H9 (cell line): ENCODE measurements at regions not wholly inside any gene's neighbourhood (a gene's known extent, or its start where the extent isn't known, plus 50 kb on each side); places are given as distances from the start of the nearest gene placed in this dataset.

Experiments
- DNase-seq: peaks from one replicate; pipeline ENCODE4 v3.0.0-alpha.2; 2017
- H2AFZ ChIP-seq: one replicate; pipeline ENCODE4 v1.6.1; 2013; ENCODE audit warnings: mild to moderate bottlenecking, low read length, control low read depth, moderate library complexity
- H2AK5ac ChIP-seq: 2 replicates; pipeline ENCODE4 v1.6.1; 2013; ENCODE audit warnings: low read length, control low read depth, mixed read lengths; ENCODE audit not compliant: insufficient read length
- H2BK120ac ChIP-seq: one replicate; pipeline ENCODE4 v1.6.1; 2013; ENCODE audit warnings: low read depth, mild to moderate bottlenecking, low read length, control low read depth, inconsistent platforms; ENCODE audit not compliant: poor library complexity, severe bottlenecking
- H2BK12ac ChIP-seq: 2 replicates; pipeline ENCODE4 v1.6.1; 2013; ENCODE audit warnings: low read length, control low read depth, mixed read lengths, low read depth; ENCODE audit not compliant: insufficient read length
- H2BK15ac ChIP-seq: 2 replicates; pipeline ENCODE4 v1.6.1; 2013; ENCODE audit warnings: low read depth, low read length, control low read depth
- H2BK20ac ChIP-seq: one replicate; pipeline ENCODE4 v1.6.1; 2013; ENCODE audit warnings: low read depth, mild to moderate bottlenecking, low read length, control low read depth, inconsistent platforms; ENCODE audit not compliant: poor library complexity, severe bottlenecking
- H2BK5ac ChIP-seq: 2 replicates; pipeline ENCODE4 v1.6.1; 2013; ENCODE audit warnings: low read length, control low read depth, mixed read lengths; ENCODE audit not compliant: insufficient read length
- H3K14ac ChIP-seq: 2 replicates; pipeline ENCODE4 v1.6.1; 2013; ENCODE audit warnings: low read length, control low read depth; ENCODE audit not compliant: insufficient read depth
- H3K18ac ChIP-seq: 2 replicates; pipeline ENCODE4 v1.6.1; 2013; ENCODE audit warnings: low read depth, mild to moderate bottlenecking, mixed read lengths, low read length, control low read depth; ENCODE audit not compliant: insufficient read length
- H3K23ac ChIP-seq: 2 replicates; pipeline ENCODE4 v1.6.1; 2013; ENCODE audit warnings: low read length, control low read depth, mixed read lengths, low read depth; ENCODE audit not compliant: insufficient read length
- H3K23me2 ChIP-seq: 2 replicates; pipeline ENCODE4 v1.6.1; 2013; ENCODE audit warnings: low read depth, mild to moderate bottlenecking, mixed read lengths, low read length, control low read depth; ENCODE audit not compliant: insufficient read length, poor library complexity, severe bottlenecking
- H3K27ac ChIP-seq: 2 replicates; pipeline ENCODE4 v1.5.1; 2013; ENCODE audit warnings: low read length, control low read depth, mixed read lengths, low read depth; ENCODE audit not compliant: insufficient read length
- H3K27me3 ChIP-seq: 2 replicates; pipeline ENCODE4 v1.6.1; 2013; ENCODE audit warnings: low read length, control low read depth, inconsistent platforms; ENCODE audit not compliant: insufficient read depth
- H3K4ac ChIP-seq: 2 replicates; pipeline ENCODE4 v1.6.1; 2013; ENCODE audit warnings: low read depth, mild to moderate bottlenecking, control low read depth, inconsistent platforms, low read length, moderate library complexity
- H3K4me1 ChIP-seq: 2 replicates; pipeline ENCODE4 v1.6.1; 2013; ENCODE audit warnings: low read length, control low read depth, inconsistent platforms; ENCODE audit not compliant: insufficient read depth
- H3K4me2 ChIP-seq: 2 replicates; pipeline ENCODE4 v1.6.1; 2013; ENCODE audit warnings: low read length, control low read depth, mixed read lengths; ENCODE audit not compliant: insufficient read length, insufficient read depth
- H3K56ac ChIP-seq: 2 replicates; pipeline ENCODE4 v1.6.1; 2013; ENCODE audit warnings: low read depth, mild to moderate bottlenecking, mixed read lengths, low read length, control low read depth; ENCODE audit not compliant: insufficient read length
- H3K79me1 ChIP-seq: 2 replicates; pipeline ENCODE4 v1.6.1; 2013; ENCODE audit warnings: low read depth, mild to moderate bottlenecking, moderate library complexity, low read length, control low read depth, inconsistent platforms; ENCODE audit not compliant: insufficient read depth, poor library complexity, severe bottlenecking
- H3K79me2 ChIP-seq: 2 replicates; pipeline ENCODE4 v1.6.1; 2013; ENCODE audit warnings: low read length, control low read depth, inconsistent platforms; ENCODE audit not compliant: insufficient read depth
- H3K9ac ChIP-seq: 2 replicates; pipeline ENCODE4 v1.6.1; 2013; ENCODE audit warnings: low read length, control low read depth, mixed read lengths; ENCODE audit not compliant: insufficient read length; ENCODE audit errors: extremely low read depth
- H3K9me3 ChIP-seq: one replicate; pipeline ENCODE4 v1.6.1; 2013; ENCODE audit warnings: low read depth, low read length, inconsistent platforms; ENCODE audit not compliant: control insufficient read depth
- H3T11ph ChIP-seq: one replicate; pipeline ENCODE4 v1.6.1; 2013; ENCODE audit warnings: mild to moderate bottlenecking, low read length, control low read depth, inconsistent platforms
- H4K20me1 ChIP-seq: one replicate; pipeline ENCODE4 v1.6.1; 2013; ENCODE audit not compliant: control insufficient read depth, insufficient read length, insufficient read depth
- H4K5ac ChIP-seq: 2 replicates; pipeline ENCODE4 v1.6.1; 2013; ENCODE audit warnings: low read depth, mild to moderate bottlenecking, mixed read lengths, low read length, control low read depth; ENCODE audit not compliant: insufficient read length
- H4K8ac ChIP-seq: replicated peaks from 2 replicates; pipeline ENCODE4 v1.6.1; 2013; ENCODE audit warnings: low read length, control low read depth, mixed read lengths, low read depth; ENCODE audit not compliant: insufficient read length
- H4K91ac ChIP-seq: 2 replicates; pipeline ENCODE4 v1.6.1; 2013; ENCODE audit warnings: low read depth, mild to moderate bottlenecking, moderate library complexity, mixed read lengths, low read length, control low read depth; ENCODE audit not compliant: insufficient read length
- H3K27ac Mint-ChIP-seq, 3 experiments: 2 replicates in 2 of 3; 3 replicates in 1 of 3; pipeline ENCODE4 v1.8.0; 2020 to 2021; ENCODE audit warnings: mixed read lengths in 3 of 3, mild to moderate bottlenecking in 1 of 3, moderate library complexity in 1 of 3
- H3K27me3 Mint-ChIP-seq: 2 replicates; pipeline ENCODE4 v1.8.0; 2021; ENCODE audit warnings: low read depth, mild to moderate bottlenecking, moderate library complexity, mixed read lengths
- H3K36me3 Mint-ChIP-seq, 3 experiments: 2 replicates in 2 of 3; 3 replicates in 1 of 3; pipeline ENCODE4 v1.8.0; 2020 to 2021; ENCODE audit warnings: low read depth in 3 of 3, mixed read lengths in 3 of 3; ENCODE audit not compliant: insufficient read depth in 1 of 3
- H3K4me1 Mint-ChIP-seq, 2 experiments: 2 replicates each; pipeline ENCODE4 v1.8.0; 2020; ENCODE audit warnings: mixed read lengths in 2 of 2
- H3K4me3 Mint-ChIP-seq, 2 experiments: 2 replicates in 1 of 2; 3 replicates in 1 of 2; pipeline ENCODE4 v1.8.0; 2020 to 2021; ENCODE audit warnings: mild to moderate bottlenecking in 2 of 2, mixed read lengths in 2 of 2, moderate library complexity in 1 of 2
- H3K9me3 Mint-ChIP-seq, 2 experiments: 2 replicates in 1 of 2; 3 replicates in 1 of 2; pipeline ENCODE4 v1.8.0; 2020; ENCODE audit warnings: mild to moderate bottlenecking in 2 of 2, mixed read lengths in 2 of 2, moderate library complexity in 1 of 2
- CTCF ChIP-seq: fragments of 200-600 bp; sonication (generic); conservative IDR thresholded peaks from 3 replicates; pipeline ENCODE4 v1.8.0; 2021; ENCODE audit warnings: antibody characterized with exemption, mild to moderate bottlenecking
- WGBS: extraction: QIAGEN DNeasy Blood & Tissue Kit; methylation state at CpG from one replicate; pipeline ENCODE4 v1.1.7; 2013; ENCODE audit warnings: missing lambda C conversion rate, low lambda C conversion rate, mixed read lengths; ENCODE audit not compliant: insufficient read length; ENCODE audit errors: extremely low coverage; 5-methylcytosine and 5-hydroxymethylcytosine counted together

- H3K23ac ChIP-seq, result no peak overlapping the region
- no peaks in the 10 kb centered on the region for H3K27me3 ChIP-seq
- no peaks in the 10 kb centered on the region for H3K79me2 ChIP-seq
- H3K79me1 ChIP-seq, result no peaks in the 10 kb centered on the region
- Mint-ChIP-seq H3K4me3 (no peak overlapping the region), H3K4me1 (no peaks in the 10 kb centered on the region), H3K36me3 (peaks cover 0 to 6% (median 0%) of the 10 kb centered on the region in 3 experiments; a peak in 3 of 7 replicates), H3K9me3 (peaks cover 3 to 5% of the 10 kb centered on the region in 2 experiments; a peak in 4 of 5 replicates), H3K27ac (no peak overlapping the region; a peak in 1 of 7 replicates), H3K27me3 (no peaks in the 10 kb centered on the region)
- H4K8ac ChIP-seq, result no peak overlapping the region
- H2BK15ac ChIP-seq, result no peak overlapping the region
- no peaks in the 10 kb centered on the region for H4K20me1 ChIP-seq
- H2BK12ac ChIP-seq, result no peak overlapping the region
- H3K4ac ChIP-seq, result no peak overlapping the region
- H3K9ac ChIP-seq, result no peak overlapping the region
- H2BK120ac ChIP-seq, result no peak overlapping the region
- H3K18ac ChIP-seq, result no peak overlapping the region
- no peaks in the 10 kb centered on the region for H3K4me1 ChIP-seq
- no peak overlapping the region for H3T11ph ChIP-seq
- H2BK20ac ChIP-seq, result no peak overlapping the region
- H4K91ac ChIP-seq, result no peak overlapping the region
- no peaks in the 10 kb centered on the region for H3K9me3 ChIP-seq
- no peak overlapping the region for H4K5ac ChIP-seq
- DNase-seq, result no peak
- no peak overlapping the region for H2AK5ac ChIP-seq
- no peak overlapping the region for H3K14ac ChIP-seq
- no peak for TF ChIP-seq CTCF
- H3K56ac ChIP-seq, result no peak overlapping the region
- no peak overlapping the region for H2AFZ ChIP-seq
- WGBS, result no CpG with 5 or more reads among the region's 1 CpG
- no peak overlapping the region for H2BK5ac ChIP-seq
- no peaks in the 10 kb centered on the region for H3K23me2 ChIP-seq
- H3K27ac ChIP-seq, result no peak overlapping the region
- no peak overlapping the region for H3K4me2 ChIP-seq
Measured at GRCh38 chr6:115078555-115078954, 735.7 kb upstream of the HS3ST5 start.
